HEK293 (cell line): ENCODE measurements at regions not wholly inside any gene's neighbourhood (a gene's known extent, or its start where the extent isn't known, plus 50 kb on each side); places are given as distances from the start of the nearest gene placed in this dataset.

ENCODE experiments used
- CTCF ChIA-PET: fragments of 350-600 bp; formaldehyde crosslinking; extraction: SDS; loops from one replicate; lab custom pipeline; 2021; ENCODE audit warnings: antibody characterized with exemption; lab: Yijun Ruan, JAX
- POLR2A ChIA-PET: fragments of 300-600 bp; formaldehyde crosslinking; extraction: SDS; loops from one replicate; lab custom pipeline; 2020; ENCODE audit warnings: antibody characterized with exemption, inconsistent platforms; lab: Yijun Ruan, JAX
- H3K27ac ChIP-seq: fragments of 200-500 bp; sonication (Bioruptor generic); 2 replicates; pipeline ENCODE4 v1.5.1; 2014; ENCODE audit warnings: low read depth, low read length, control low read depth, inconsistent platforms; ENCODE audit errors: extremely low read depth
- H3K36me3 ChIP-seq, 2 experiments: fragments of 200-500 bp in 1 of 2; sonication (Bioruptor generic) in 1 of 2; 1 replicate in 1 of 2; 2 replicates in 1 of 2; pipeline ENCODE4 v1.5.1; 2014 to 2017; ENCODE audit warnings: inconsistent platforms in 2 of 2, low read length in 2 of 2; ENCODE audit not compliant: control insufficient read depth in 2 of 2, insufficient read depth in 1 of 2
- H3K4me1 ChIP-seq: fragments of 200-500 bp; sonication (Bioruptor generic); 2 replicates; pipeline ENCODE4 v1.5.1; 2014; ENCODE audit warnings: mild to moderate bottlenecking, low read length, inconsistent platforms; ENCODE audit not compliant: control insufficient read depth, insufficient read depth
- H3K4me3 ChIP-seq: 2 replicates; pipeline ENCODE4 v1.5.1; 2011; ENCODE audit warnings: low read depth, mild to moderate bottlenecking, control low read depth, low read length, moderate library complexity
- H3K9me3 ChIP-seq: fragments of 200-500 bp; sonication (Bioruptor generic); 2 replicates; pipeline ENCODE4 v1.5.1; 2014; ENCODE audit warnings: low read depth, low read length, inconsistent platforms; ENCODE audit not compliant: control insufficient read depth, insufficient read depth
- GFI1B ChIP-seq: fragments of 450-650 bp; formaldehyde crosslinking; IDR thresholded peaks from 2 replicates; pipeline ENCODE4 v1.5.1; 2016; ENCODE audit warnings: missing biosample characterization, missing genetic modification characterization
- KLF7 ChIP-seq: fragments of 450-650 bp; formaldehyde crosslinking; IDR thresholded peaks from 2 replicates; pipeline ENCODE4 v1.5.1; 2016; ENCODE audit warnings: missing biosample characterization, missing genetic modification characterization, borderline replicate concordance
- PRDM1 ChIP-seq: fragments of 450-650 bp; formaldehyde crosslinking; IDR thresholded peaks from 2 replicates; pipeline ENCODE4; 2016; ENCODE audit warnings: missing biosample characterization, missing genetic modification characterization
- SP3 ChIP-seq: fragments of 450-650 bp; formaldehyde crosslinking; IDR thresholded peaks from 2 replicates; pipeline ENCODE4 v1.5.1; 2016; ENCODE audit warnings: missing biosample characterization, missing genetic modification characterization
- TCF7L2 ChIP-seq: IDR thresholded peaks from 2 replicates; pipeline ENCODE4 v1.6.1; 2011; ENCODE audit warnings: low read depth, mild to moderate bottlenecking, inconsistent platforms, low read length, moderate library complexity, borderline replicate concordance
- ZBTB48 ChIP-seq: fragments of 450-650 bp; formaldehyde crosslinking; IDR thresholded peaks from 2 replicates; pipeline ENCODE4 v1.5.1; 2016; ENCODE audit warnings: missing biosample characterization, missing genetic modification characterization
- ZBTB7A ChIP-seq: fragments of 450-650 bp; formaldehyde crosslinking; IDR thresholded peaks from 2 replicates; pipeline ENCODE4 v1.5.1; 2016; ENCODE audit warnings: low read depth, missing biosample characterization, missing genetic modification characterization
- ZEB2 ChIP-seq: fragments of 450-650 bp; formaldehyde crosslinking; IDR thresholded peaks from 2 replicates; pipeline ENCODE4 v1.5.1; 2016; ENCODE audit warnings: missing biosample characterization, missing genetic modification characterization
- ZFP41 ChIP-seq: fragments of 450-650 bp; formaldehyde crosslinking; IDR thresholded peaks from 2 replicates; pipeline ENCODE4 v1.5.1; 2016; ENCODE audit warnings: missing biosample characterization, missing genetic modification characterization, borderline replicate concordance
- ZNF202 ChIP-seq: fragments of 450-650 bp; formaldehyde crosslinking; IDR thresholded peaks from 2 replicates; pipeline ENCODE4 v1.5.1; 2016; ENCODE audit warnings: missing biosample characterization, missing genetic modification characterization, borderline replicate concordance
- ZNF214 ChIP-seq: fragments of 450-650 bp; formaldehyde crosslinking; IDR thresholded peaks from 2 replicates; pipeline ENCODE4 v1.5.1; 2017; ENCODE audit warnings: missing biosample characterization, mild to moderate bottlenecking, missing genetic modification characterization, borderline replicate concordance
- ZNF223 ChIP-seq: fragments of 450-650 bp; formaldehyde crosslinking; IDR thresholded peaks from 2 replicates; pipeline ENCODE4 v1.5.1; 2016; ENCODE audit warnings: missing biosample characterization, missing genetic modification characterization
- ZNF24 ChIP-seq: fragments of 450-650 bp; formaldehyde crosslinking; IDR thresholded peaks from 2 replicates; pipeline ENCODE4 v1.5.1; 2016; ENCODE audit warnings: missing biosample characterization, missing genetic modification characterization
- ZNF37A ChIP-seq: fragments of 450-650 bp; IDR thresholded peaks from 2 replicates; pipeline ENCODE4 v1.5.1; 2018; ENCODE audit warnings: missing biosample characterization, missing genetic modification characterization
- ZNF391 ChIP-seq: fragments of 450-650 bp; formaldehyde crosslinking; IDR thresholded peaks from 2 replicates; pipeline ENCODE4 v1.5.1; 2016; ENCODE audit warnings: low read depth, missing biosample characterization, missing genetic modification characterization, borderline replicate concordance
- ZNF48 ChIP-seq: fragments of 450-650 bp; formaldehyde crosslinking; IDR thresholded peaks from 2 replicates; pipeline ENCODE4 v1.5.1; 2016; ENCODE audit warnings: missing biosample characterization, missing genetic modification characterization
- ZNF521 ChIP-seq: fragments of 450-650 bp; formaldehyde crosslinking; IDR thresholded peaks from 2 replicates; pipeline ENCODE4 v1.5.1; 2017; ENCODE audit warnings: missing biosample characterization, mild to moderate bottlenecking, missing genetic modification characterization
- ZNF529 ChIP-seq: fragments of 450-650 bp; formaldehyde crosslinking; IDR thresholded peaks from 2 replicates; pipeline ENCODE4 v1.5.1; 2017; ENCODE audit warnings: missing genetic modification characterization, missing biosample characterization; ENCODE audit not compliant: insufficient replicate concordance
- ZNF530 ChIP-seq: fragments of 450-650 bp; formaldehyde crosslinking; IDR thresholded peaks from 2 replicates; pipeline ENCODE4 v1.5.1; 2016; ENCODE audit warnings: low read depth, missing biosample characterization, missing genetic modification characterization
- ZNF544 ChIP-seq: fragments of 450-650 bp; formaldehyde crosslinking; IDR thresholded peaks from 2 replicates; pipeline ENCODE4 v1.5.0; 2017; ENCODE audit warnings: missing biosample characterization, missing genetic modification characterization
- ZNF571 ChIP-seq: fragments of 450-650 bp; formaldehyde crosslinking; IDR thresholded peaks from 2 replicates; pipeline ENCODE4 v1.5.0; 2017; ENCODE audit warnings: missing biosample characterization, missing genetic modification characterization
- ZNF654 ChIP-seq: fragments of 450-650 bp; formaldehyde crosslinking; IDR thresholded peaks from 2 replicates; pipeline ENCODE4 v1.5.1; 2016; ENCODE audit warnings: low read depth, missing biosample characterization, missing genetic modification characterization
- ZNF670 ChIP-seq: fragments of 450-650 bp; formaldehyde crosslinking; IDR thresholded peaks from 2 replicates; pipeline ENCODE4 v1.5.1; 2016; ENCODE audit warnings: missing biosample characterization, missing genetic modification characterization, low read depth
- ZNF701 ChIP-seq: fragments of 450-650 bp; formaldehyde crosslinking; IDR thresholded peaks from 2 replicates; pipeline ENCODE4 v1.5.1; 2016; ENCODE audit warnings: missing biosample characterization, missing genetic modification characterization
- ZNF76 ChIP-seq: fragments of 450-650 bp; formaldehyde crosslinking; IDR thresholded peaks from 2 replicates; pipeline ENCODE4; 2016; ENCODE audit warnings: low read depth, missing biosample characterization, missing genetic modification characterization, borderline replicate concordance
- ZNF785 ChIP-seq: fragments of 450-650 bp; formaldehyde crosslinking; IDR thresholded peaks from 2 replicates; pipeline ENCODE4 v1.5.1; 2016; ENCODE audit warnings: missing biosample characterization, missing genetic modification characterization
- ZNF792 ChIP-seq: fragments of 450-650 bp; formaldehyde crosslinking; IDR thresholded peaks from 2 replicates; pipeline ENCODE4 v1.5.1; 2016; ENCODE audit warnings: missing biosample characterization, missing genetic modification characterization
- ZNF830 ChIP-seq: fragments of 450-650 bp; IDR thresholded peaks from 2 replicates; pipeline ENCODE4 v1.5.0; 2018; ENCODE audit warnings: missing biosample characterization, missing genetic modification characterization, low read depth, mild to moderate bottlenecking, moderate library complexity
- TF ChIP-seq, protein P1 (sequence below): fragments of 450-650 bp; formaldehyde crosslinking; conservative IDR thresholded peaks from 2 replicates; pipeline ENCODE4 v1.5.1; 2016; ENCODE audit warnings: low read depth, missing biosample characterization, missing genetic modification characterization
- TF ChIP-seq, protein P2 (sequence below): fragments of 450-650 bp; formaldehyde crosslinking; IDR thresholded peaks from 2 replicates; pipeline ENCODE4 v1.5.1; 2016; ENCODE audit warnings: missing biosample characterization, missing genetic modification characterization
- TF ChIP-seq, protein P3 (sequence below): fragments of 450-650 bp; formaldehyde crosslinking; optimal IDR thresholded peaks from 2 replicates; pipeline ENCODE3; 2016; ENCODE audit warnings: missing biosample characterization, mild to moderate bottlenecking, missing genetic modification characterization

DNA sequence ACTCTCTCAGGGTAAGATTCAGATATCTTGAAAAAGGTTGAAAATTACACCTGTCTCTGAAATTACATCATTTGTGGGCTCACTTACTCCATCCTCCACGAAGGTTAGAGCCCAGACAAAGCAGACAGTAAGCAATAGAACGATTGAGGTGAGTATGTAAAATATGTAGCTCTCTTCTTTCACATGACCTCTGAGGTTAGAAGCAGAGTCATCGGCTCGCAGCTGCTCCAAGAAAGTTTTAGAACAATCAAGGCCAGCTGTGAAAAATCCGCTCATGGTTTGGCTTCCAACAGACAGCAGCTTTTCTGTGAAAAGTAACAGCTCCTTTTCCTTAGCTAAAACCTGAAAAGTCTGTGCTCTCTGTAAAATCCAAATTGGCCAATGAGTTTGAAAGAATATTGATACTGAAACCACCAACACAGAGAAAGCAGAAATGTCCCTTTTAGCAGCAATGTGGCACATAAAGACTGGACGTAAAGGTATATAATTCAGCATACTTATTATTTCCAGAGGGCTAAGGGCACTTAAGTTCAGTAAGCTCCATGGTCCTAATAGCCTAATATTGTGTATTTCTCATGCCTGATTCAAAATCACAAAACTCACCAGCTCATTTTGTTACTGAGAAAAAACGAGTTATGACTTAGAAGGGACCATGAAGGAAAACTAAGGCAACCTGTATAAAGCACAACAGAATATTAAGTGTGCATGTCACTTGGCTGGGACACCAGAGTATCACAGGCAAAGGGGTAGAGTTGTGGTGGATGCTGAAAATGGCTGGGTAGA is 78.2 kb downstream of the FAM76B start:
- Histone ChIP-seq H3K4me1 (no peaks in the 10 kb centered on the region), H3K36me3 (no peaks in the 10 kb centered on the region), H3K9me3 (no peaks in the 10 kb centered on the region), H3K27ac (no peak overlapping the region), H3K4me3 (no peak overlapping the region)
- POLR2A ChIA-PET = no interaction called here
- TF ChIP-seq KLF7 (tag by site-specific recombination) = no peak
- no peak for TF ChIP-seq ZNF202
- no peak for TF ChIP-seq ZNF214 (tag by site-specific recombination)
- no peak for TF ChIP-seq ZNF529 (tag by site-specific recombination)
- TF ChIP-seq ZNF521 (tag by site-specific recombination) = no peak
- TF ChIP-seq PRDM1 (tag by site-specific recombination) = no peak
- TF ChIP-seq SP3 = no peak
- no peak for TF ChIP-seq ZNF670
- no peak for TF ChIP-seq ZBTB48 (tag by site-specific recombination)
- no peak for TF ChIP-seq ZNF792 (tag by site-specific recombination)
- TF ChIP-seq, protein P1, sequence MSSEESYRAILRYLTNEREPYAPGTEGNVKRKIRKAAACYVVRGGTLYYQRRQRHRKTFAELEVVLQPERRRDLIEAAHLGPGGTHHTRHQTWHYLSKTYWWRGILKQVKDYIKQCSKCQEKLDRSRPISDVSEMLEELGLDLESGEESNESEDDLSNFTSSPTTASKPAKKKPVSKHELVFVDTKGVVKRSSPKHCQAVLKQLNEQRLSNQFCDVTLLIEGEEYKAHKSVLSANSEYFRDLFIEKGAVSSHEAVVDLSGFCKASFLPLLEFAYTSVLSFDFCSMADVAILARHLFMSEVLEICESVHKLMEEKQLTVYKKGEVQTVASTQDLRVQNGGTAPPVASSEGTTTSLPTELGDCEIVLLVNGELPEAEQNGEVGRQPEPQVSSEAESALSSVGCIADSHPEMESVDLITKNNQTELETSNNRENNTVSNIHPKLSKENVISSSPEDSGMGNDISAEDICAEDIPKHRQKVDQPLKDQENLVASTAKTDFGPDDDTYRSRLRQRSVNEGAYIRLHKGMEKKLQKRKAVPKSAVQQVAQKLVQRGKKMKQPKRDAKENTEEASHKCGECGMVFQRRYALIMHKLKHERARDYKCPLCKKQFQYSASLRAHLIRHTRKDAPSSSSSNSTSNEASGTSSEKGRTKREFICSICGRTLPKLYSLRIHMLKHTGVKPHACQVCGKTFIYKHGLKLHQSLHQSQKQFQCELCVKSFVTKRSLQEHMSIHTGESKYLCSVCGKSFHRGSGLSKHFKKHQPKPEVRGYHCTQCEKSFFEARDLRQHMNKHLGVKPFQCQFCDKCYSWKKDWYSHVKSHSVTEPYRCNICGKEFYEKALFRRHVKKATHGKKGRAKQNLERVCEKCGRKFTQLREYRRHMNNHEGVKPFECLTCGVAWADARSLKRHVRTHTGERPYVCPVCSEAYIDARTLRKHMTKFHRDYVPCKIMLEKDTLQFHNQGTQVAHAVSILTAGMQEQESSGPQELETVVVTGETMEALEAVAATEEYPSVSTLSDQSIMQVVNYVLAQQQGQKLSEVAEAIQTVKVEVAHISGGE (tag by site-specific recombination) = no peak
- TF ChIP-seq ZNF223 = no peak
- TF ChIP-seq ZNF654 (tag by site-specific recombination) = no peak
- no peak for TF ChIP-seq ZNF785 (tag by site-specific recombination)
- TF ChIP-seq GFI1B (tag by site-specific recombination) = no peak
- CTCF ChIA-PET = interaction anchor here (0.5 to 8.1 kb wide), 3 partner anchors 10 to 556 kb away, joined by 3 to 169 read pairs (median 6); no protein-coding TSS in a partner anchor

DNA sequence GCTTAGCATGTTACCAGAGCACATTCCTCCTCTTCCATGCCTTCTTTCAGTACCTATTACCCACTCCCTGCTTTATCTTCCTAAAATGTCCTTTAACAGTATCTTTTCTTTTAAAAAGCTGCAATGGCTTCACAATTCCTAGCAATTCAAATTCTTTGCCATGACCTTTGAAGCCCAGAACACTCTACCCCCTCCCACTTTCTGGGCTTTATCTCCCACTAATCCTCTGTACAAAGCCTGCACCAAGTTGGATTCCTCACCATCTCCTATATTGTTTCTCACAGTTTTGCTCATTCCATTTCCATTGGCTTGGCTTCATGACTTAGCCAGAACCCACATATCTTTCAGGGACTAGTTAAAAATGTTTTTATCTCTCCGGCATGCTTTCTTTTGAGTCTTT is 80.9 kb downstream of the FAM76B start:
- no peaks in the 10 kb centered on the region for H3K9me3 ChIP-seq
- no peak overlapping the region for H3K27ac ChIP-seq
- no peak overlapping the region for H3K4me3 ChIP-seq
- H3K36me3 ChIP-seq = no peaks in the 10 kb centered on the region
- CTCF ChIA-PET = interaction anchor here (0.7 to 8.1 kb wide), 2 partner anchors 335 to 554 kb away, joined by 3 to 169 read pairs; no protein-coding TSS in a partner anchor
- H3K4me1 ChIP-seq = no peaks in the 10 kb centered on the region
- TF ChIP-seq, protein P2, sequence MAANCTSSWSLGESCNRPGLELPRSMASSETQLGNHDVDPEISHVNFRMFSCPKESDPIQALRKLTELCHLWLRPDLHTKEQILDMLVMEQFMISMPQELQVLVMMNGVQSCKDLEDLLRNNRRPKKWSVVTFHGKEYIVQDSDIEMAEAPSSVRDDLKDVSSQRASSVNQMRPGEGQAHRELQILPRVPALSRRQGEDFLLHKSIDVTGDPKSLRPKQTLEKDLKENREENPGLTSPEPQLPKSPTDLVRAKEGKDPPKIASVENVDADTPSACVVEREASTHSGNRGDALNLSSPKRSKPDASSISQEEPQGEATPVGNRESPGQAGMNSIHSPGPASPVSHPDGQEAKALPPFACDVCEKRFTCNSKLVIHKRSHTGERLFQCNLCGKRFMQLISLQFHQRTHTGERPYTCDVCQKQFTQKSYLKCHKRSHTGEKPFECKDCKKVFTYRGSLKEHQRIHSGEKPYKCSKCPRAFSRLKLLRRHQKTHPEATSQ (tag by site-specific recombination) = no peak
- TF ChIP-seq ZNF391 (tag by site-specific recombination) (no peak), ZEB2 (tag by site-specific recombination) (no peak), ZFP41 (tag by site-specific recombination) (no peak), TCF7L2 (no peak), ZNF37A (tag by site-specific recombination) (no peak), ZNF24 (tag by site-specific recombination) (no peak), ZNF544 (tag by site-specific recombination) (no peak), ZNF48 (no peak), ZNF76 (tag by site-specific recombination) (no peak), ZNF830 (tag by site-specific recombination) (no peak), ZBTB7A (tag by site-specific recombination) (no peak), ZNF202 (no peak), ZNF571 (tag by site-specific recombination) (no peak), ZNF530 (tag by site-specific recombination) (no peak), ZNF701 (tag by site-specific recombination) (no peak)
- TF ChIP-seq, protein P3, sequence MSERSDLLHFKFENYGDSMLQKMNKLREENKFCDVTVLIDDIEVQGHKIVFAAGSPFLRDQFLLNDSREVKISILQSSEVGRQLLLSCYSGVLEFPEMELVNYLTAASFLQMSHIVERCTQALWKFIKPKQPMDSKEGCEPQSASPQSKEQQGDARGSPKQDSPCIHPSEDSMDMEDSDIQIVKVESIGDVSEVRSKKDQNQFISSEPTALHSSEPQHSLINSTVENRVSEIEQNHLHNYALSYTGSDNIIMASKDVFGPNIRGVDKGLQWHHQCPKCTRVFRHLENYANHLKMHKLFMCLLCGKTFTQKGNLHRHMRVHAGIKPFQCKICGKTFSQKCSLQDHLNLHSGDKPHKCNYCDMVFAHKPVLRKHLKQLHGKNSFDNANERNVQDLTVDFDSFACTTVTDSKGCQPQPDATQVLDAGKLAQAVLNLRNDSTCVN (tag by site-specific recombination) = no peak
- POLR2A ChIA-PET = no interaction called here
